IMR-90 (cell line): ENCODE measurements at regions not wholly inside any gene's neighbourhood (a gene's known extent, or its start where the extent isn't known, plus 50 kb on each side); places are given as distances from the start of the nearest gene placed in this dataset.

Experiments
- ATAC-seq: fragments of 200-7000 bp; cut with Tn5 transposase; 2 replicates; pipeline ENCODE4 v1.9.1; 2020; ENCODE audit warnings: low read depth, mild to moderate bottlenecking, moderate library complexity
- BruUV-seq: library from RNA; stranded (reverse); fragments of 400-500 nt; replicated peaks from 2 replicates; lab custom pipeline; 2021; lab: Mats Ljungman, UMichigan
- CTCF ChIA-PET: fragments of 300-600 bp; formaldehyde crosslinking; extraction: SDS; loops from one replicate; lab custom pipeline; 2021; ENCODE audit warnings: antibody characterized with exemption; lab: Yijun Ruan, JAX
- POLR2A ChIA-PET: fragments of 300-600 bp; sonication (Branson Sonifier 250); formaldehyde crosslinking; loops from one replicate; lab custom pipeline; 2022; ENCODE audit warnings: antibody characterized with exemption; ENCODE audit not compliant: unreplicated experiment; lab: Charles Lee
- DNase-seq: peaks from one replicate; pipeline ENCODE4 v3.0.0; 2013
- H2AFZ ChIP-seq: replicated peaks from 2 replicates; pipeline ENCODE3; 2013; ENCODE audit warnings: low read length, mild to moderate bottlenecking; ENCODE audit not compliant: poor library complexity
- H2AK5ac ChIP-seq: 2 replicates; pipeline ENCODE4 v1.6.1; 2013; ENCODE audit warnings: low read depth, low read length, inconsistent platforms
- H2AK9ac ChIP-seq: replicated peaks from 2 replicates; pipeline ENCODE3; 2013; ENCODE audit warnings: mild to moderate bottlenecking, low read depth, low read length, moderate library complexity; ENCODE audit not compliant: poor library complexity
- H2BK120ac ChIP-seq: 2 replicates; pipeline ENCODE4 v1.6.1; 2013; ENCODE audit warnings: low read depth, low read length, inconsistent platforms
- H2BK15ac ChIP-seq: 3 replicates; pipeline ENCODE4 v1.6.1; 2013; ENCODE audit warnings: low read depth, low read length, inconsistent platforms
- H2BK20ac ChIP-seq: 2 replicates; pipeline ENCODE4 v1.6.1; 2013; ENCODE audit warnings: low read depth, mild to moderate bottlenecking, inconsistent platforms, low read length, moderate library complexity
- H2BK5ac ChIP-seq: 2 replicates; pipeline ENCODE4 v1.6.1; 2013; ENCODE audit warnings: mild to moderate bottlenecking, low read depth, low read length, inconsistent platforms; ENCODE audit not compliant: poor library complexity, severe bottlenecking
- H3K14ac ChIP-seq: replicated peaks from 2 replicates; pipeline ENCODE4 v1.6.1; 2013; ENCODE audit warnings: low read depth, low read length, inconsistent platforms
- H3K18ac ChIP-seq: 2 replicates; pipeline ENCODE4 v1.6.1; 2013; ENCODE audit warnings: low read depth, low read length, control low read depth
- H3K23ac ChIP-seq: 2 replicates; pipeline ENCODE4 v1.6.1; 2013; ENCODE audit warnings: low read depth, low read length, inconsistent platforms
- H3K27ac ChIP-seq: 2 replicates; pipeline ENCODE4 v1.5.1; 2013; ENCODE audit warnings: mild to moderate bottlenecking, control low read depth, low read length; ENCODE audit not compliant: insufficient read depth
- H3K27me3 ChIP-seq: 2 replicates; pipeline ENCODE4 v1.6.1; 2013; ENCODE audit warnings: low read length; ENCODE audit not compliant: control insufficient read depth, insufficient read depth
- H3K36me3 ChIP-seq: 2 replicates; pipeline ENCODE4 v1.6.1; 2013; ENCODE audit warnings: low read length, mixed read lengths; ENCODE audit not compliant: control insufficient read depth, insufficient read depth
- H3K4ac ChIP-seq: 2 replicates; pipeline ENCODE4 v1.6.1; 2013; ENCODE audit warnings: low read depth, low read length, inconsistent platforms
- H3K4me1 ChIP-seq: 2 replicates; pipeline ENCODE4 v1.6.1; 2013; ENCODE audit warnings: low read length, mixed read lengths; ENCODE audit not compliant: control insufficient read depth, insufficient read depth
- H3K4me2 ChIP-seq: 2 replicates; pipeline ENCODE4 v1.6.1; 2013; ENCODE audit warnings: low read depth, mild to moderate bottlenecking, control low read depth, low read length, moderate library complexity
- H3K4me3 ChIP-seq: 2 replicates; pipeline ENCODE4 v1.5.1; 2013; ENCODE audit warnings: low read depth, mild to moderate bottlenecking, control low read depth, low read length, moderate library complexity; ENCODE audit not compliant: insufficient read depth
- H3K56ac ChIP-seq: 2 replicates; pipeline ENCODE4 v1.6.1; 2013; ENCODE audit warnings: low read length, inconsistent platforms; ENCODE audit not compliant: insufficient read depth; ENCODE audit errors: extremely low read depth
- H3K79me1 ChIP-seq, 2 experiments: 2 replicates each; pipeline ENCODE4 v1.6.1; 2013; ENCODE audit warnings: low read length in 2 of 2, inconsistent platforms in 1 of 2, low read depth in 1 of 2
- H3K9ac ChIP-seq: 2 replicates; pipeline ENCODE4 v1.6.1; 2013; ENCODE audit warnings: low read depth, low read length, control low read depth
- H3K9me1 ChIP-seq: 2 replicates; pipeline ENCODE4 v1.6.1; 2013; ENCODE audit warnings: low read length, inconsistent platforms; ENCODE audit not compliant: insufficient read depth
- H3K9me3 ChIP-seq: 2 replicates; pipeline ENCODE4 v1.6.1; 2013; ENCODE audit warnings: low read length; ENCODE audit not compliant: control insufficient read depth, insufficient read depth
- H4K20me1 ChIP-seq: 2 replicates; pipeline ENCODE4 v1.6.1; 2013; ENCODE audit warnings: low read length, inconsistent platforms; ENCODE audit not compliant: insufficient read depth
- H4K5ac ChIP-seq: 2 replicates; pipeline ENCODE4 v1.6.1; 2013; ENCODE audit warnings: mild to moderate bottlenecking, low read depth, low read length, control low read depth
- H4K8ac ChIP-seq, 2 experiments: 2 replicates each; pipeline ENCODE4 v1.6.1; 2013; ENCODE audit warnings: low read depth in 2 of 2, low read length in 2 of 2, control low read depth in 1 of 2, inconsistent platforms in 1 of 2
- H4K91ac ChIP-seq: 2 replicates; pipeline ENCODE4 v1.6.1; 2013; ENCODE audit warnings: low read depth, low read length, inconsistent platforms; ENCODE audit not compliant: insufficient read depth
- BHLHE40 ChIP-seq: fragments of 150-350 bp; IDR thresholded peaks from 2 replicates; pipeline ENCODE4 v1.6.1; 2016; ENCODE audit warnings: mild to moderate bottlenecking, low read depth, low read length
- CEBPB ChIP-seq: IDR thresholded peaks from 2 replicates; pipeline ENCODE4 v1.6.1; 2012; ENCODE audit warnings: low read depth, low read length, improper control_type of control experiment
- CHD1 ChIP-seq: IDR thresholded peaks from 2 replicates; pipeline ENCODE4 v1.6.1; 2012; ENCODE audit warnings: low read depth, low read length, improper control_type of control experiment
- FOS ChIP-seq: fragments of 150-350 bp; IDR thresholded peaks from 2 replicates; pipeline ENCODE4 v1.6.1; 2016; ENCODE audit warnings: low read depth, low read length
- MAFK ChIP-seq: IDR thresholded peaks from 2 replicates; pipeline ENCODE4 v1.6.1; 2012; ENCODE audit warnings: low read depth, low read length, improper control_type of control experiment
- MAZ ChIP-seq: IDR thresholded peaks from 2 replicates; pipeline ENCODE4 v1.6.1; 2012; ENCODE audit warnings: low read depth, mild to moderate bottlenecking, low read length, improper control_type of control experiment, moderate library complexity, borderline replicate concordance
- MXI1 ChIP-seq: IDR thresholded peaks from 2 replicates; pipeline ENCODE4 v1.6.1; 2012; ENCODE audit warnings: low read depth, mild to moderate bottlenecking, low read length, moderate library complexity, borderline replicate concordance
- NFE2L2 ChIP-seq: fragments of 150-350 bp; IDR thresholded peaks from 2 replicates; pipeline ENCODE4 v1.6.1; 2016; ENCODE audit warnings: low read depth, mild to moderate bottlenecking, low read length
- POLR2A ChIP-seq: IDR thresholded peaks from 2 replicates; pipeline ENCODE4 v1.6.1; 2012; ENCODE audit warnings: mild to moderate bottlenecking, low read depth, low read length
- RAD21 ChIP-seq: IDR thresholded peaks from 2 replicates; pipeline ENCODE4 v1.6.1; 2012; ENCODE audit warnings: low read length, improper control_type of control experiment
- RCOR1 ChIP-seq: IDR thresholded peaks from 2 replicates; pipeline ENCODE4 v1.6.1; 2012; ENCODE audit warnings: mild to moderate bottlenecking, low read length, improper control_type of control experiment; ENCODE audit not compliant: insufficient replicate concordance
- RFX5 ChIP-seq: IDR thresholded peaks from 2 replicates; pipeline ENCODE4 v1.8.0; 2012; ENCODE audit warnings: low read depth, mild to moderate bottlenecking, low read length, moderate library complexity
- SMC3 ChIP-seq: fragments of 150-350 bp; IDR thresholded peaks from 2 replicates; pipeline ENCODE4 v1.6.1; 2016; ENCODE audit warnings: low read depth, mild to moderate bottlenecking, antibody characterized with exemption, low read length, moderate library complexity
- dilution Hi-C: fragments of 300-500 bp; cut with HindIII; formaldehyde crosslinking; loops from one replicate; pipeline ENCODE4 v1.14.3; 2018; ENCODE audit warnings: low sequenced_read_pairs; ENCODE audit not compliant: unreplicated experiment
- in situ Hi-C: fragments of 300-500 bp; cut with MboI; formaldehyde crosslinking; loops from 3 replicates; pipeline ENCODE4 v1.14.3; 2019; ENCODE audit warnings: low sequenced_read_pairs, inconsistent platforms, mixed read lengths
- intact Hi-C: fragments of 100-400 bp; cut with micrococcal nuclease; formaldehyde crosslinking; loops from 2 replicates; pipeline ENCODE4 v1.10.0; 2022
- TF ChIP-seq, protein P1 (sequence below): fragments of 150-350 bp; IDR thresholded peaks from 2 replicates; pipeline ENCODE4 v1.6.1; 2017; ENCODE audit warnings: mild to moderate bottlenecking, antibody characterized with exemption, low read length, low read depth
- TF ChIP-seq, protein P2 (sequence below): fragments of 150-350 bp; IDR thresholded peaks from 2 replicates; pipeline ENCODE4 v1.6.1; 2016; ENCODE audit warnings: low read depth, mild to moderate bottlenecking, low read length, moderate library complexity, borderline replicate concordance
- TF ChIP-seq, protein P3 (sequence below): conservative IDR thresholded peaks from 2 replicates; pipeline ENCODE4 v1.5.1; 2012; ENCODE audit warnings: mild to moderate bottlenecking, low read depth, low read length, improper control_type of control experiment

DNA sequence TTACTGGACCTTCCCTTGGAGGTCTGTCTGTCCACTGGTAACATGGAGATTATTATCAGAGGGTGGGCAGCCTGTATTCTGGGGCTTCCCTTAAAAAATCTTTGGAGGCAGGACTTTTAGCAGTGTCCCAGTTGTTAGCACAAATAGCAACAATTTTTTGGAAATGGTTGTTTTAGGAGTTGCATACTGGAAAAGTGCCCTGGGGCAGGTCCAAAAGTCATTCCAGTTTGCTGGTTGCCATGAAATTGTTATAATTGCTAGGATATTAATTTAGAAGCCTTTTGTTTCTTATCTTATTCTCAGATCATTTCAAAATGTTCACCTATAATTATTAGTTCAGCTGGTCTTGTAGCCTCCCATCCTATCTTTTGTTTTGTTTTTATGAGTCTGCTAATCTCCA, 71.0 kb downstream of the PTGS2 start:
- H2BK15ac ChIP-seq, result no peak overlapping the region
- 0 out of 2 replicates have a peak, but pooled peaks cover 4% of the 10 kb centered on the region for H3K9me1 ChIP-seq
- ChIA-PET POLR2A (no interaction called here), CTCF (interaction anchor here (0.8 to 1.1 kb wide), 2 partner anchors 129 to 308 kb away, joined by 3 read pairs; no protein-coding TSS in a partner anchor)
- no peak overlapping the region for H2BK20ac ChIP-seq
- H3K36me3 ChIP-seq, result no peaks in the 10 kb centered on the region
- no peak overlapping the region for H2AK5ac ChIP-seq
- no peak overlapping the region for H2AFZ ChIP-seq
- H3K27ac ChIP-seq, result no peak overlapping the region
- dilution Hi-C loops (loop anchor here (25.0 kb wide), 1 partner anchor 378 kb away; no protein-coding TSS in a partner anchor), intact Hi-C loops (loop anchor here (5.0 kb wide), 1 partner anchor 73 kb away; the partner anchor contains the start of gene PTGS2), in situ Hi-C loops (no loop called here)
- no peak overlapping the region for H4K5ac ChIP-seq
- H3K56ac ChIP-seq, result no peak overlapping the region
- ATAC-seq (no peak), DNase-seq (no peak)
- no peak overlapping the region for H4K8ac ChIP-seq
- H3K14ac ChIP-seq, result no peak overlapping the region
- H4K91ac ChIP-seq, result no peak overlapping the region
- no peak overlapping the region for H2BK5ac ChIP-seq
- H3K4me3 ChIP-seq, result no peak overlapping the region
- H3K4ac ChIP-seq, result no peak overlapping the region
- no peak overlapping the region for H2BK120ac ChIP-seq
- no peak overlapping the region for H3K18ac ChIP-seq
- no peaks in the 10 kb centered on the region for H3K9me3 ChIP-seq
- H3K4me2 ChIP-seq, result no peak overlapping the region
- TF ChIP-seq, protein P1, sequence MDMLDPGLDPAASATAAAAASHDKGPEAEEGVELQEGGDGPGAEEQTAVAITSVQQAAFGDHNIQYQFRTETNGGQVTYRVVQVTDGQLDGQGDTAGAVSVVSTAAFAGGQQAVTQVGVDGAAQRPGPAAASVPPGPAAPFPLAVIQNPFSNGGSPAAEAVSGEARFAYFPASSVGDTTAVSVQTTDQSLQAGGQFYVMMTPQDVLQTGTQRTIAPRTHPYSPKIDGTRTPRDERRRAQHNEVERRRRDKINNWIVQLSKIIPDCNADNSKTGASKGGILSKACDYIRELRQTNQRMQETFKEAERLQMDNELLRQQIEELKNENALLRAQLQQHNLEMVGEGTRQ, result no peak
- TF ChIP-seq CEBPB, result no peak
- TF ChIP-seq, protein P2, sequence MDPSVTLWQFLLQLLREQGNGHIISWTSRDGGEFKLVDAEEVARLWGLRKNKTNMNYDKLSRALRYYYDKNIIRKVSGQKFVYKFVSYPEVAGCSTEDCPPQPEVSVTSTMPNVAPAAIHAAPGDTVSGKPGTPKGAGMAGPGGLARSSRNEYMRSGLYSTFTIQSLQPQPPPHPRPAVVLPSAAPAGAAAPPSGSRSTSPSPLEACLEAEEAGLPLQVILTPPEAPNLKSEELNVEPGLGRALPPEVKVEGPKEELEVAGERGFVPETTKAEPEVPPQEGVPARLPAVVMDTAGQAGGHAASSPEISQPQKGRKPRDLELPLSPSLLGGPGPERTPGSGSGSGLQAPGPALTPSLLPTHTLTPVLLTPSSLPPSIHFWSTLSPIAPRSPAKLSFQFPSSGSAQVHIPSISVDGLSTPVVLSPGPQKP, result no peak
- TF ChIP-seq MXI1, result no peak
- TF ChIP-seq FOS, result no peak
- TF ChIP-seq MAZ, result no peak
- no peak for TF ChIP-seq NFE2L2
- TF ChIP-seq CHD1, result no peak
- no peak for TF ChIP-seq RFX5
- no peak for TF ChIP-seq RCOR1
- TF ChIP-seq POLR2A, result no peak
- TF ChIP-seq SMC3, result no peak
- TF ChIP-seq MAFK, result no peak
- TF ChIP-seq, protein P3, sequence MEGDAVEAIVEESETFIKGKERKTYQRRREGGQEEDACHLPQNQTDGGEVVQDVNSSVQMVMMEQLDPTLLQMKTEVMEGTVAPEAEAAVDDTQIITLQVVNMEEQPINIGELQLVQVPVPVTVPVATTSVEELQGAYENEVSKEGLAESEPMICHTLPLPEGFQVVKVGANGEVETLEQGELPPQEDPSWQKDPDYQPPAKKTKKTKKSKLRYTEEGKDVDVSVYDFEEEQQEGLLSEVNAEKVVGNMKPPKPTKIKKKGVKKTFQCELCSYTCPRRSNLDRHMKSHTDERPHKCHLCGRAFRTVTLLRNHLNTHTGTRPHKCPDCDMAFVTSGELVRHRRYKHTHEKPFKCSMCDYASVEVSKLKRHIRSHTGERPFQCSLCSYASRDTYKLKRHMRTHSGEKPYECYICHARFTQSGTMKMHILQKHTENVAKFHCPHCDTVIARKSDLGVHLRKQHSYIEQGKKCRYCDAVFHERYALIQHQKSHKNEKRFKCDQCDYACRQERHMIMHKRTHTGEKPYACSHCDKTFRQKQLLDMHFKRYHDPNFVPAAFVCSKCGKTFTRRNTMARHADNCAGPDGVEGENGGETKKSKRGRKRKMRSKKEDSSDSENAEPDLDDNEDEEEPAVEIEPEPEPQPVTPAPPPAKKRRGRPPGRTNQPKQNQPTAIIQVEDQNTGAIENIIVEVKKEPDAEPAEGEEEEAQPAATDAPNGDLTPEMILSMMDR, result no peak
- TF ChIP-seq RAD21, result no peak
- TF ChIP-seq BHLHE40, result no peak
- no peak overlapping the region for H2AK9ac ChIP-seq
- H4K20me1 ChIP-seq, result no peaks in the 10 kb centered on the region
- no TSS peak for BruUV-seq
- no peak overlapping the region for H3K9ac ChIP-seq
- H3K27me3 ChIP-seq, result no peaks in the 10 kb centered on the region
- no peaks in the 10 kb centered on the region for H3K79me1 ChIP-seq
- H3K23ac ChIP-seq, result no peak overlapping the region
- no peaks in the 10 kb centered on the region for H3K4me1 ChIP-seq
